GM21367 (cell line): ENCODE measurements at regions not wholly inside any gene's neighbourhood (a gene's known extent, or its start where the extent isn't known, plus 50 kb on each side); places are given as distances from the start of the nearest gene placed in this dataset.

Experiments used
- ATAC-seq: cut with Tn5 transposase; IDR thresholded peaks from one replicate; pipeline ENCODE4 v1.9.1; 2021; ENCODE audit not compliant: unreplicated experiment

DNA sequence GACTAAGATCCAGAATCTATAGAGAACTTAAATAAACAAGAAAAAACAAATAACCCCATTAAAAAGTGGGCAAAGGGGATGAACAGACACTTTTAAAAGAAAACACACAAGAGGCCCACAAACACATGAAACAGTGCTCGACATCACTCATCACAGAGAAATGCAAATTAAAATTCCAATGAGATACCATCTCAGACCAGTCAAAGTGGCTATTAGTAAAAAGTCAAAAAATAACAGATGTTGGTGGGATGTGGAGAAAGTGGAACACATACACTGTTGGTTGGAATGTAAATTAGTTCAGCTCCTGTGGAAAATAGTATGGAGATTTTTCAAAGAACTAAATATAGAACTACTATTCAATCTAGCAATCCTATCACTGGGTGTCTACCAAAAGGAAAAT, 143.1 kb downstream of the IFI44 start:
- no peak for ATAC-seq

GRCh38 chr1:78797108-78797781, 147.6 kb downstream of the IFI44 start:
- ATAC-seq = peak; percentile 55

DNA sequence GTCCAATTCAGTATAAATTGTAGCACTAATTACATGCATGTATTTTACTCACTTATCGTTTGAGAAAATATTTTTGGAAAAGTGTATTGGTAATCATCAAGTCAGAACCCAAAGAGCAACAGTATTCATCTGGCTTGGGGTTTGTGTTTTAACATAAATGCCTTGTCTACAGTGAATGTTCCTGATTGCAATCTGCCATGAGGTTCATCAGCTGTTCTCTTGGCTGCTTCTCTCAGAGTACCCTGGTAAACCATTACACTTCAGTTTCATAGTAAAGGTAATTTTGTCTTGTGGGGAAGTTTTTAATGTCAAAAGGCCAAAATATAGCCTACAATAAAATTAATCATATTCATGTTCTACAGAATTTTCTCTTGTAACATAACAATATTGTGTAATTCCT, 150.3 kb downstream of the IFI44 start:
- ATAC-seq = no peak

DNA sequence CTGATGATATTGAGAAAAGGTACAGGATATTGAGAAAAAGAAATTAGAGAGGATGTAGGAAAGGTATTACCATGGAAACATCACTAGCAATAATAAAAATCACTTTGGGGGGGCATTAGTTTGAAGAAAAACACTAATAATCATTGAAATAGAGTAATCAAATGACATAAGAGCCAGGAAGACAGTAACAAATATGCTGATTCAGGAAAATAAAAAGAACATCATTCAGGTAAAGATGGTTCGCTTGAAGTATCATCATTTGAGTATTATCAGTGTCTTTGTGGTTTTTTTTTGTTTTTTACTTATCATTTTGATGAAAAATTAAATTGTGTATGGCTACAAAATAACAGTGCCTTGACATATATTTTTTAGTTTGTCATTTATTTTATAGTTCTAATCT, 164.5 kb downstream of the IFI44 start:
- ATAC-seq = no peak

DNA sequence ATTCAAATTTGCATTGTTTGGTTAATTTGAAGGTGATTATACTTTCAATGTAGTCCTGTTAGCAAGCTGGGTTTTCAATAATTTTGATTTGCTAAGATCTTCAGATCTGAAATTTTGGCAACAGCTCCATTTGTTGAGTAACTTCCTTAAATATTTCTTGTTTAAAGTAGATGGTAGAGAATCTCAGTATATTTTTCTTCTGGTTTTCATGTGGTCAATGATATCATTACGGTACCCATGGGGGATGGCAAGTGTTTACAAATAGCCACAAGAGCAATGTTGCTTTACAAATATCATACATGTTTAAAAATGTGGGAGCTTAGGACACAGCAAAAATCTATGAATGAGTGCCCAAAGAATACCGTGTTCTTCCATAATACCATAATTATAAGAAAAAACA, 175.9 kb downstream of the IFI44 start:
- no peak for ATAC-seq

DNA sequence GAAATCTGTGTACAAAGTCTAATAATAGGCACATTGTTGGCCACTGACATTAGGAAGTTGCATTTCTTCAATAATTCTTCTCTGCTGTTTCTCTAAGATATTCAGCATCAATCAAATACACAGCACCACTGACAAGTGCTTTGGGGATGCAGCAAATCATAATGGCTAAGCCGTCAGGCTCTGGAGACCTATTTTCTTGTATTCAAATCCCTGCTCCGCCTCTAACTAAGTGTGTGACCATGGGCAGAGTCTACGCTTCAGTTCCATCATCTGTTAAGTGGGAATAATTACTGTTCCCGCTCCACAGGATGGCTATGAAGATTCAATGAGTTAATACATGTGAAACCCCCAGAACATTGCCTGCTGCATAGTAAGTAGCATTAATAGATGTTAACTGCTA, 176.9 kb downstream of the ADGRL4 start:
- ATAC-seq = no peak

DNA sequence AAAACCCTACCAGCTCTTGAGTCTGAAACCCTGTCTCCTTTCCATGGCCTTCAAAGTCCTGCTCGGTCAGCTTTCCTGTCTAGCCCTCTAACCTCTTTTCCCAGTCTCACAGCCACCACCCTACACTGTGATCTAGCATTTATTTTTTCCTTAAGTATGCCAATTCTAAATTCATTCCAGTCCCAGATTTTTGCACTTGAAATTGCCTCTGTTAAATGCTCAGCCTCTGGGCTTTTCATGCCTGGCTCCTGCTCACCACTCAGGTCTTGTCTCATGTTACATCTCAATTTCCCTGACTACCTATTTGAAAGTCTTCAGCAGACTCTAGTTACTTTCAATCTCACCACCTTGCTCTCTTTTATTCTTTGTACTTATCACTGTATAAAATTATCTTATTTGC, 176.2 kb downstream of the ADGRL4 start:
- ATAC-seq = no peak

- no peak for ATAC-seq
These were observed 174.7 kb downstream of the ADGRL4 start for GRCh38 chr1:78831731-78832360.

- ATAC-seq = no peak
These were observed 173.0 kb downstream of the ADGRL4 start for GRCh38 chr1:78833491-78833890.

DNA sequence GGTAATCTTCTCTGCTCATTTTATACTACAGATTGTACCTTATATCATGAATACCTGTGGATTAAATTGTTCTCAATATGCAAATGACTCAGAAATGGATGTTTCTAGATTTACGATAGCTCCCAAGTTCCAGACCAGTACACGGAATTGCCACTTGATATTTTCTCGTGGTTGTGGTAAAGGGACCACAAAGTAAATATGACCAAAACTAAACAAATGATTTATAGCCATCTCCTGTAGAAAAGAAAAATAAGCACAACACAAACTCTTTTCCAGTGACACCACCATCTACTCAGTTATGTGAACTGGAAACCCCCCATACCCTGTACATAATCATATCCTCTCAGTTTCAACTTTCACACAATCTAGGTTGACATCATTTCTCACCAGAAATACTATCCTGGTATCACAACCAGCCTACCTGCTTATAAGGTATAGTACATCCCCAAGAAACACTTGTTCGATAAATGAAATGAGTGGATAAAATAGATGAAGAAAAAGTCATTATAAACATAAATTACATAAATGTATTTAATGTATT, 172.3 kb downstream of the ADGRL4 start:
- ATAC-seq = no peak

GRCh38 chr1:78836726-78837125, 169.8 kb downstream of the ADGRL4 start:
- no peak for ATAC-seq

GRCh38 chr1:78839704-78840277, 166.7 kb downstream of the ADGRL4 start:
- ATAC-seq = no peak
